GM21367 (cell line): ENCODE measurements at regions not wholly inside any gene's neighbourhood (a gene's known extent, or its start where the extent isn't known, plus 50 kb on each side); places are given as distances from the start of the nearest gene placed in this dataset.

Experiments used
- ATAC-seq: cut with Tn5 transposase; IDR thresholded peaks from one replicate; pipeline ENCODE4 v1.9.1; 2021; ENCODE audit not compliant: unreplicated experiment

GRCh38 chr6:88359530-88360202, 193.5 kb upstream of the CNR1 start:
- ATAC-seq = no peak

GRCh38 chr6:88358846-88359245, 192.7 kb upstream of the CNR1 start:
- ATAC-seq = no peak

- no peak for ATAC-seq
Measured at GRCh38 chr6:88349511-88349910, 183.4 kb upstream of the CNR1 start.

DNA sequence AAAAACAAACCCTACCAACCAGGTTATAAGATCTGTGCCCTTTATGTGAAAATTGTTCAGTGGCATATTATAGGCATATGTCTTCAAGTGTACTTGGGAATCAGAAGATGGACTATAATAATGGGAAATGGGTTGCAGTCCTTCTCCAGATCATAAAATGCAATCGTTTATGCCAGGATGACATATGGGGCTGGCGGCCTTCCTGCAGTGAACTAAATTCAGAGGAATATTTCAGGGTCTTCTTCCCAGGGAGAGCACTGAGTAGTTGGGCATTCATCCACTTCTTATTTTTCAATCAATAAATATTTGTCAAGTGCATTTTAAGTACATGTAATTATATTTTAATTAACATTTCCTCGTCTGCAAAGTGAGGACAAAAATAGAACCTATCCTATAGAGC, 176.2 kb upstream of the CNR1 start:
- no peak for ATAC-seq

- ATAC-seq = no peak
Measured at GRCh38 chr6:88339761-88340160, 173.6 kb upstream of the CNR1 start.

DNA sequence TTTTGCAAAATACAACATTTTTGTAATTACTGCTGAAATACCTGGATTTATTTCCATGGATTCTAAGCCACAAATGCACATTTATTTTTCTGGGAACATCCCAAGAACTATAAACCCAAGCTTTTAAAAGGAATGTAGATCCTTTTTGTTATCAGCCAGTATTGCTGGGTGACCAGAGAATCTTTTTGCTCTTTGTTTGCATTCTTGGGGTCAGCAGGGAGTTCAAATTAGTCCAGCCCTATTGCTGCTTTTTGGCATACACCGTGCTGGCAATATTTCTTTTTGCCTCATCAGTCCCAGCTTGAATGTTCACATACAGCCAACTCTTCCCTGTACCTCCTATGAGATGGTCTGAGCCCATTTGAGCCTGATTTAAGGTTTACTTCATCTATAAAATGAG, 155.2 kb upstream of the CNR1 start:
- no peak for ATAC-seq

DNA sequence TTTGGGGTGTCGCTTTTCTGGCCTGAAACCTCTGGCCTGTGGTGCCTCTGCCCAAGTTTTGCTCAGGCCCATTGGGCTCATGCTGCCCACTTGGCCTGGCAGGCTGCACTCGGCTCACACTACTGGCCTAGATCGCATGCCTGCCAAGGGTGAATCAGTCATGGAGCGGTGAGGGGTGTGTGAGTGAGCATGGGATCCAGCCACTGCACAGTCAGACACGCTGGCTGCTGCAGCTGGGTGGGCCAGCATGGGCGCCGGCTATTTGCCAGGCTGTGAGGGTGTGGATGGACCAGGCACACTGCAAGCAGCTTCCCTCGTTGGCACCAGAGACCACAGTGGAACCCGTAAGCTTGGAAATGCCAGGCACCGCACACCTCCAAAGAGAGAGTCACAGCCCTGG, 145.4 kb upstream of the CNR1 start:
- ATAC-seq = no peak

- ATAC-seq = no peak
Measured at GRCh38 chr6:88304520-88304919, 138.4 kb upstream of the CNR1 start.

- no peak for ATAC-seq
Measured at GRCh38 chr6:88302769-88303225, 136.7 kb upstream of the CNR1 start.

DNA sequence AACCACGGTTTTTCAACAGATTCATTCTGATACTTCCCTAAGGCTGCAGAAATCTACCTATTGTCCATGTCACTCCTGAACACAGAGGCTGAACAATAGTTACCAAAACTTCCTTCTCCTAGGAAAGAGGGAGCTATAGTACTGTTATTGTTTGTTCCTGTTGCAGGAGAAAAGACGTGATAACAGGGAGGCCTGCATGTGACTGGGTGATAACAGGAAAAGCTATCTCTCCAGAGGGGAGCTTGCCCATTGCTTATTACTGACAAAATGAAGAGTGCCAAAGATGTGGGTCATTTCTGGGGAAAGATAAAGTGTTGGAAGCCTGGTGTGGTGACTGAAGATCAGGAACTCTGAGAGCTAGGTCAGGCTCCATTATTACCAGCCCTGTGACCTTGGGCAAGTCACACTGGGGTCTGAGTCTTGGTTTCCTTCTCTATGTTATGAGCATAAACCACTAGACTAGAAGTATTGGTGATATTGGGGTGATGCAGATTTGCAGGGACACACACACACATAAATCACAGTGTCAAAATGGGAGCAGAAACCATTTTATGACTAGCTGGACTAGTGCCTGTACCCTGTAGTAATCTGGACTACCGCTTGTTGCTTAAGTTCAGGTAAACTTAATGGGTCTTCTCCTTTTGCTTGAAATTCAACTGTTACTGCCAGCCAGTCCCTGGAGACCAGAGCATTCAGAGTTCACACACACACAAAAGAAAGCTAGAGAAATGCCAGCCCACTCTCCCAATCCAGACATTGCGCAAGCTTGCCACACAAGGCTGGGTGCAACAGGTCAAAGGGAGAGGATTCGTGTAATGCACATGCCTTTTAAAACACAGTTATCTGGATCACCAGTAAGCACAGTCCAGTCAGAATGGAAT, 136.0 kb upstream of the CNR1 start:
- ATAC-seq = no peak

DNA sequence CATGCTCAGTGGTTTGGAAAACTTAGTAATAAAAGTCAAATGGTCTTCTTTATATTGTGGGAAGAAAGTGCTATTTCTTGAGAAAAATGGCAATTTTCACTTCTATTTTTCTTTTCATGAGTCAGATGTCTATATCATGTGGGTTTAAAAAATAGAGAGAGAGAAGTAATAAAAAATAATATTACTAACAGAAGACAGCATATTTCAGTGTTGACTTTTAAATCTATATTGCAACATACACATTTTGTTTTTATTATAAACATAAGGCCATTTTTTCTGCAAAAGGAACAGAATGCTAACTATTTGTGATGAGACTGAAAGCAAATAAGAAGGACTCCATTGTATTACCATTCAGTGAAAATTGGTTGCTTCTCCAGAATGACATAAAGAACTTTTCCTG, 135.1 kb upstream of the CNR1 start:
- ATAC-seq = no peak

DNA sequence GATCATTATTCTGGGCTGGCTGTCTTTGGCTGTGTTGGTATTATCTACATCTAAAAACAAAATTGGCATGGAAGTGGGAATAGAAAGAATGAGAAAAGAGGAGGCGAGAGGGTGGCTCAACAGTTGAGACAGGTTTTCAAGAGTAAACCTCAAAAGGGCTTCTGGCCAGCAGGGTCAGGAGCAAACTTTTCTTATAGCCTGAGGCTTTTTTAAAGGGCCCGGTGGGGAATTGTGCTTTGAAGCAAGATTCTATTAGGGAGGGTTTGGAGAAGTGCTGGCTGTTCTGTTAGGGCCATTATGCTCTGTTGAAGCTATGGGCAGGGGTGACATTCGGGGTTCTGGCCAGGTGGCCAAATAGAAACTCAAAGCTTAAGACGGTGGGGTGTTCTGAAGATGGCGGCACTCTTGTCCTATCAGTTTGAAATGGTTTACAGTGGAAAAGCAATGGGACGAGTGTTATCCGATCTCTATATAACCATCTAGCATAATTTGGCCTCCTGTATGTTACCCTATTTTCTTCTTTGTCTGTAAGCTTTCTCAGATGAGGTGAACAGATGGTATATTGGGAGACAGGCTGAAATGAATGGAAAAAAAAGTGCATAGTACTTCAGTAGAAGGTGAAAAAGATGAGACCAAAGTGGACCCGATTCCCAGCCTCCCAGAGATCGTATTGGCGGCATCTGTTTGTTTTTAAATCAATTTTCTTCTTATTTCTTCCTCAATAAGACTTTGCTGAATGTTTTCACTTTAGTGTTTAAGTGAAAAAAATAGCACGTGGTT, 132.1 kb upstream of the CNR1 start:
- ATAC-seq = no peak

- no peak for ATAC-seq
Measured at GRCh38 chr6:88296694-88297093, 130.5 kb upstream of the CNR1 start.

GRCh38 chr6:88295663-88296062, 129.5 kb upstream of the CNR1 start:
- ATAC-seq = no peak

- ATAC-seq = no peak
Measured at GRCh38 chr6:88294702-88295101, 128.6 kb upstream of the CNR1 start.

GRCh38 chr6:88290411-88290810, 124.3 kb upstream of the CNR1 start:
- no peak for ATAC-seq

GRCh38 chr6:88287696-88288095, 121.5 kb upstream of the CNR1 start:
- no peak for ATAC-seq

DNA sequence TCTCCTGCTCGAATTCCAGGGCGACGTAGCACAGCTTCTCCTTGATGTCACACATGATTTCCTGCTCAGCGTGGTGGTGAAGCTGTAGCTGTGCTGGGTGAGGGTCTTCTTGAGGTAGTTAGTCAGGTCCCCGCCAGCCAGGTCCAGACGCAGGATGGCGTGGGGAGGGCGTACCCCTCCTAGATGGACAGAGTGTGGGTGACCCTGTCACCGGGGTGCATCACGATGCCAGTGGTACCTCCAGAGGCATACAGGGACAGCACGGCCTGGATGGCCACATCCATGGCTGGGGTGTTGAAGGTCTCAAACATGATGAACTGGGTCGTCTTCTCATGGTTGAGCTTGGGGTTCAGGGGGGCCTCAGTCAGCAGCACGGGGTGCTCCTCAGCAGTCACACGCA, 110.2 kb upstream of the CNR1 start:
- no peak for ATAC-seq

- ATAC-seq = no peak
Measured at GRCh38 chr6:88268508-88268907, 102.4 kb upstream of the CNR1 start.

GRCh38 chr6:88266126-88266525, 100.0 kb upstream of the CNR1 start:
- ATAC-seq = no peak

DNA sequence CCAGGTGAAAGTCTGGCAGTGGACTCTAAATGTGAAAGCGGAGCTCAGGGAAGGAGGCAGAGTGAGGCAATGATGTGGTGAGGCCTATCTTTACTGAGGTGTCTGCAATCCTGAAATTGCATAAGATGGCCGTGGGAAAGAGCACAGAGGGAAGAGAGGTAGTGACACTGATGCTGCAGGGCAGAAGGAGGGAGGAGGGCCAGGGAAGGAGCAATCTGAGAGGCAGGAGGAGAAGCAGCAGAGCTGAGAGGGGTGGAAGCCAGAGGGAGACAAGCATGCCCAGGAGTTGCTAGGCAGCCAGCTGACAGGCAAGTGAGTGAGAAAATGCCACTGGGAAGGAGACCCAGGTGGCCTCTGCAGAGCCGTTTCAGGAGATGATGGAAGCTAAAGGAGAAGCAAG, 97.4 kb upstream of the CNR1 start:
- no peak for ATAC-seq

GRCh38 chr6:88262332-88262731, 96.2 kb upstream of the CNR1 start:
- no peak for ATAC-seq
